Activated CD8-positive, alpha-beta memory T cell treated with anti-CD3 and anti-CD28 coated beads for 48 hours (primary cell): ENCODE measurements at regions not wholly inside any gene's neighbourhood (a gene's known extent, or its start where the extent isn't known, plus 50 kb on each side); places are given as distances from the start of the nearest gene placed in this dataset.
"Not testable (repeated sequence)": the region's sequence is repeated elsewhere in the genome, so short reads cannot be mapped to it uniquely, and the experiment has no call there.

Experiments used
- DNase-seq, 3 experiments: peaks; one replicate each; pipeline ENCODE4 v3.0.0-alpha.2; 2020; ENCODE audit warnings: low read depth in 2 of 3, low spot score in 2 of 3

- DNase-seq = no peak
Measured at GRCh38 chr7:25584112-25584938, 356.0 kb upstream of the NPVF start.

- DNase-seq = no peak
Measured at GRCh38 chr7:25586513-25586912, 358.2 kb upstream of the NPVF start.

- DNase-seq = no peak
Measured at GRCh38 chr7:25594122-25594521, 365.8 kb upstream of the NPVF start.

- DNase-seq = no peak
Measured at GRCh38 chr7:25594728-25595127, 366.4 kb upstream of the NPVF start.

GRCh38 chr7:25595996-25596395, 367.7 kb upstream of the NPVF start:
- DNase-seq = no peak

- no peak for DNase-seq
Measured at GRCh38 chr7:25596443-25596842, 368.2 kb upstream of the NPVF start.

GRCh38 chr7:25597946-25598345, 369.7 kb upstream of the NPVF start:
- no peak for DNase-seq

- no peak for DNase-seq
Measured at GRCh38 chr7:25598765-25599164, 370.5 kb upstream of the NPVF start.

GRCh38 chr7:25600262-25600920, 372.1 kb upstream of the NPVF start:
- DNase-seq = no peak

- DNase-seq = not testable (repeated sequence)
Measured at GRCh38 chr7:25602730-25603426, 374.6 kb upstream of the NPVF start.

GRCh38 chr7:25603427-25603740, 375.1 kb upstream of the NPVF start:
- DNase-seq = not testable (repeated sequence)

GRCh38 chr7:25611196-25611595, 382.9 kb upstream of the NPVF start:
- DNase-seq = no peak

- DNase-seq = no peak
Measured at GRCh38 chr7:25613912-25614311, 385.6 kb upstream of the NPVF start.

GRCh38 chr7:25614415-25614814, 386.1 kb upstream of the NPVF start:
- DNase-seq = no peak

- no peak for DNase-seq
Measured at GRCh38 chr7:25615003-25615402, 386.7 kb upstream of the NPVF start.

GRCh38 chr7:25615593-25615992, 387.3 kb upstream of the NPVF start:
- no peak for DNase-seq

- DNase-seq = no peak
Measured at GRCh38 chr7:25617214-25617613, 388.9 kb upstream of the NPVF start.

- no peak for DNase-seq
Measured at GRCh38 chr7:25617673-25618072, 389.4 kb upstream of the NPVF start.

- DNase-seq = no peak
Measured at GRCh38 chr7:25619381-25619780, 391.1 kb upstream of the NPVF start.

- DNase-seq = no peak
Measured at GRCh38 chr7:25619963-25620799, 391.9 kb upstream of the NPVF start.

- DNase-seq = no peak
Measured at GRCh38 chr7:25621993-25622392, 393.7 kb upstream of the NPVF start.
